ENCODE measurements at regions not wholly inside any gene's neighbourhood (a gene's known extent, or its start where the extent isn't known, plus 50 kb on each side); places are given as distances from the start of the nearest gene placed in this dataset.
"Not testable (repeated sequence)": the region's sequence is repeated elsewhere in the genome, so short reads cannot be mapped to it uniquely, and the experiment has no call there.

DNA sequence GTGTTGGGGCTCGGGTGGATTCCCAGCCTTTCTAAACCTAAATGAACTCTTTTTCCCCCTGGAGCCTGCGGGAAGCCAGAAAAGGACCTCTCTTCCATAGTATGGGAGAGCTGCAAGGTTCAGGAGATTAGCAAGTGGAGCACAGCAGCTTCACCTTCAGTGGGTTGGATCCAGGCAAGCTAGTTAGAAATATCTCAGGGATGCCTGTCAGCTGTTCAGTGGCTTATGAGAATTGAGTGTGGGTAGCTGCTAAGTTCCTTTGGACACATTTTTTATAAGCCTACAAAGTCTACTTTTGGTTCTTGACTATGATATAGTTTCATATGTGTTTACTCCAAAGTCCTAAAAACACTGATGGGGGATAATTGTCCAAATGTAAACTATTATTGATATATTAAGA, 642.1 kb downstream of the EPM2A start:
- no peak for DNase-seq

GRCh38 chr6:145096846-145097245, 638.5 kb downstream of the EPM2A start:
- DNase-seq, result no peak

- DNase-seq, result not testable (repeated sequence)
Observed at GRCh38 chr6:145098127-145098526, 637.2 kb downstream of the EPM2A start.

DNA sequence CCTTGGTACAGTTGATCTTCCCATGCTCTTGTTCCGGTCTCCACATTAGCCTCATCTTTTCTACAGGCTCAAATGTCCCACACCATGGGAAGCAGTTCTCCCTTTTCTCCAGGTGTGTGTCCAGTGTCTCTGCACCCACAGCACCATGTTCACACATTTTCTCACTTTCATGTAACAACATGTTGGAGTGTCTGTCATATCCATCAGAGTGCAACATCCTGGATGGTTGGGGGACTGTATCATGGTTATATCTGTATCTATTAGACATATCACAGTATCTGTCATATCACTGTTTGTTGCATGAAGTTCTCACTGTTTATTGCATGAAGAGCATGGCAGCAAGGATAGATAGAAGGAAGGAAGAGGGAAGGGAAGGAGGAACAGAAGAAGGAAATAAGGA, 635.6 kb downstream of the EPM2A start:
- DNase-seq, result no peak

DNA sequence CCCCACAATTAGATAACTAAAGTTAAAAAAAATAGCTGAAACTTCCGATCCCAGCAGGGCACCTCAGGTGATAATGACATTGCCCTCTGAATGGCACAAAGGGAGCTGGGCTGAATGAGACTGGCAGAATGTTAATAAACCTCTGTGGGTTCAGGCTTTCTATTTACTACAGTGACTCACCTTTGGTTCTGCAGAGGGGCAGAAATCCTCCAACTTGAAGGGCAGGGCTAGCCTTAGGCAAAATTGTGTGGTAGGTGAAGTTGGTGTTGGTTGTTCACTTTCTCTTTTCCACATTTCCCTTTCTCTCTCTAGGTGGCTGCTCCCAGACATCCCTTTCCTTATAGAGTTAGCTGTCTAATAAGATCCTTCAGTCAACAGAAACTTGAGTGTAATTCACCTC, 625.2 kb downstream of the EPM2A start:
- DNase-seq, result no peak

DNA sequence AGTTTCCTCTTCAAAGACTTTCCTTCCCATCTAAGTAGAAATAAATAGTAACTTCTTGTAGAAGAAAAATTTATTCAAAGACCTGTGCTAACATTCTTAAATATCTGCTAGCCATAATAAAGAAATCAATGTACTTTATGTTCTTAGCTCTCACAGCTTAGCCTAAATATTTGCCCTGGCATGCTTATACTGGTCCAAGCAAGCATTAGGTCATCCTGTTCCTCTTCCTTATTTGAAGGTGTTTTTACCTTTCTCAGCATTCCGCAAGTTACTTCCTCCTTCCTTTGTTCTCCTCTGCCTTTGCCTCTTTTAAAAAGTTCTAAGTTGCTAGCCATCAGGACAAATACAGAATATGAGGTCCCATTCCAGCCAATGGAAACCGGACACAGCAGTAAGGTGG, 623.9 kb downstream of the EPM2A start:
- DNase-seq, result not testable (repeated sequence)

GRCh38 chr6:145112711-145113148, 622.6 kb downstream of the EPM2A start:
- no peak for DNase-seq

DNA sequence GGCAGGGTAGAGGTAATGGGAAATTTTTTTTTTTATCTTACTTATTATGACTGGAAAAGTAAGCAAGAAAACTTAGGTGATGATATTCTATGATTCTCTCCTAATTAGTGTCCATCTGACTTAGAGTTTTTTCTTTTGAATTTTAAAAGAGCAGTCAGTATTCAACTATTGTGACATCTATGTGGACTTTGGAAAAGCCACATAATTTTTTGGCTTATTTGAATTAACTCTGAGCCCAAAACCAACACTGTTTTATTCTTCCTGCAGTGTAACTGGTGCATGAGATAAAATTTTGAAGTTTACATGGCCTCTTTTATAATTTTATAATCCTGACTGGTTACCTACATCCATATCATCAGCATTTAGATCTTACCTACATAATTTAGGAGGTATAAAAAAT, 619.7 kb downstream of the EPM2A start:
- no peak for DNase-seq

- DNase-seq, result no peak
Observed at GRCh38 chr6:145116591-145117178, 618.6 kb downstream of the EPM2A start.

DNA sequence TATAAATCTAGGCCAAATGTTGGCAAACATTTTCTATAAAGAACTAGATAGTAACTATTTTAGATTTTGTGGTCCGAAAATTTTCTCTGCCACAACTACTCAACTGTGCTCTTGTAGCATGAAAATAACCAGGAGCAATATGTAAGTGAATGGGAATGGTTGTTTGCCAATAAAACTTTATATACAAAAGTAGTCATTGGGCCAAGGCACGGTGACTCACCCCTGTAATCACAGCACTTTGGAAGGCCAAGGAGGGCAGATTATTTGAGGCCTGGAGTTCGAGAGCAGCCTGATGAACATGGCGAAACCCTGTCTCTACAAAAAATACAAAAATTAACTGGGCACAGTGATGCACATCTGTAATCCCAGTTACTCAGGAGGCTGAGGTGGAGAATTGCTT, 617.1 kb downstream of the EPM2A start:
- no peak for DNase-seq

GRCh38 chr6:145119081-145119480, 616.2 kb downstream of the EPM2A start:
- DNase-seq, result no peak

GRCh38 chr6:145132709-145133108, 602.6 kb downstream of the EPM2A start:
- no peak for DNase-seq

DNA sequence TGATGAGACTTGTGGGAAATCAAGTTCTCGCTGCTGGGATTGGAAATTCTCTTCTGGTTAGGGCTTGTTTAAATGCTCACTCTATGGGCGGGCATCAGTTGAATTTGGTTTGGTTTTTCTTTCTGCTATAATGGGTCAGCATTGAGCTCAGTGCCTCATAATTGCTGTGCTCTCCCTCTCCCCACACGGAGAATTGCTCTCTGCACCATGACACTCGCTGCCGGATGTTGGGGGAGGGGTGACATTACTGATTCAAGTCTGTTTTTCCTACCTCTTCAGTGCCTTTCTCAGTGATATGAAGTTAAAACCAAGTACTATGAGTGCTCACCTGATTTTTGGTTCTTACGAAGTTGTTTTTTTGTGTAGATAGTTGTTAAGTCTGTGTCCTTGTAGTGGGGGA, 599.6 kb downstream of the EPM2A start:
- no peak for DNase-seq

- no peak for DNase-seq
Observed at GRCh38 chr6:145137425-145137824, 597.9 kb downstream of the EPM2A start.

DNA sequence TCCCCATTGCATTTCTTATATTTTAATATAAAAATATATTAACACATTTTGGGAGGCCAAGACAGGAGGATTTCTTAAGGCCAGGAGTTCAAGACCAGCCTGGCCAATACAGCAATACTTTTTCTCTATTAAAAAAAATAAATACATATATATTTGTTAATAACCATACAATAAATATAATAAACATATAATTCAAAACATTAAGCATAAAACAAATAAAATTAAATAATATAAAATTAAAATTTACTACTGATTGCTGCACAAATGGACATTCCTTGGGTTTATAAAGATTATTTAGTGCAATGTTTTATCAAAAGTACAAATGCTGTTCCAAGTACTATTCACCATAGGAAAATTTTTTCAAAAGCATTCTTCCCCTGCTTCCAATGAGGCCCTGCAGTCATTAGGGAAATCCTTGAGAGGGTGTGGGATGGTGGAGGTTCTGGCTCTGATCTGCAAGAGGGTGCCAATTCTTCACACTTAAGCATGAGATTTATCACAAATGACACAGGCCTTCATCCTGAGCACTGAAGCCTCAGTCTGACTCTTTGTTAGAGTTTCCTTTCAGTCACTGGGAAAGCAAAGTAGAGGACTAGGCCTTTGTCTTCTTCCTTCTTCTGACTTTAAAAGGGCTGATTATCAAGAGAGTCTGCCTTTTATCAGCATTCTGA, 596.7 kb downstream of the EPM2A start:
- no peak for DNase-seq

- DNase-seq, result no peak
Observed at GRCh38 chr6:145139140-145139850, 596.0 kb downstream of the EPM2A start.

- DNase-seq, result no peak
Observed at GRCh38 chr6:145139895-145140294, 595.4 kb downstream of the EPM2A start.

DNA sequence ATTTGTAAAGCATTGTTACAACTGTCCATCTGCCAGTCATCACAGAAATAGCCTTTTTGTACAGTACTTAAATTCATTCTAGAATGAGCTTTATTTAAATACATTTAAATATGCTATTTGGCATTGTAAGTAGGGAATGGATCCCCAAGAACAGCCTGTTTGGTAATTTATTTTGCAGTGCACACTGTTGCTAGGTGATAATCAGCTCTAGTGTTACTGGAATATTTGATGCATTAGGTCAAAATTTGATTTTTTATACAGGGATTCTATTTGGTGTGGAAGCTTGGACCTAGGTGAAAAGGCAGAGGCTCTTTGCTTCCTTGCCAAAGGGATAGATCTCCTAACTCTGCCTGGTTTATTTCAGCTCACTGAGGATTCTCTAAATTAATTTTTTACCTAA, 593.7 kb downstream of the EPM2A start:
- DNase-seq, result no peak

GRCh38 chr6:145142958-145143357, 592.4 kb downstream of the EPM2A start:
- no peak for DNase-seq

DNA sequence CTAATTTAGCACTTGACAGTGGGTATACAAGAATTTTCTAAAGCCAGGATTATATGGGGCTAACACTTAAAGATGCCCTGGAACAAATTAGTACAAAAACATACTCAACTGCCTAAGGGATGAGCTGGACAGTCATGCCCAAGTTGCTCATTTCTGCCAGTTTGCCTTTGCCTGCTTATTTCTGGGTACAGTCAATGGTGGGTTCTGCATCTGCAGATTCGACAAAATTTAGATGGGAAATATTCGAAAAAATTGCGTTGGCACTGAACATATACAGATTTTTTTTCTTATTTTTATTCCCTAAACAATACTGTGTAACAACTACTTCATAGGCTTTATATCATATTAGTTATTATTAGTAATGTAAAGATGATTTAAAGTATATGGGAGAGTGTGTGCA, 591.9 kb downstream of the EPM2A start:
- no peak for DNase-seq

GRCh38 chr6:145147559-145147958, 587.8 kb downstream of the EPM2A start:
- no peak for DNase-seq

- peak; percentile 5 for DNase-seq
Observed at GRCh38 chr6:145147981-145148749, 587.2 kb downstream of the EPM2A start.

DNA sequence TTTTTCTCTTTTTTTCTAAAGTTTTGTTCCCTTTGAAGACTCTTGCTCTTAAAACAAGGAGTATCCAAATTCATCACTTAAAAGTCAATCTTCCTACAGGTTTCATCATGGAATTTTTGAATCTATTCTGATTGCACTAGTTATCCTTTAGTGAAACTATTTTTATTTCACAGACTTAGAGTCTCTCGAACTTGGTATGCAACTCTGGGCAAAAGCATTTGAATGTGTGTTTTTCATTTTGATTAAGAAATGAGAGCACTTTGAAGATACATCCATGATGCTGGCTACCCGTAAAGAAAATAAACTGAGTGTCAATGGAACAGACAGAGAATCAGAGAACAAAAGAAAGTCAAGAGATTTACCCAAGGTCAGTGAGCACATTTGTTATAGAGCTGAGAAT, 586.5 kb downstream of the EPM2A start:
- no peak for DNase-seq

DNA sequence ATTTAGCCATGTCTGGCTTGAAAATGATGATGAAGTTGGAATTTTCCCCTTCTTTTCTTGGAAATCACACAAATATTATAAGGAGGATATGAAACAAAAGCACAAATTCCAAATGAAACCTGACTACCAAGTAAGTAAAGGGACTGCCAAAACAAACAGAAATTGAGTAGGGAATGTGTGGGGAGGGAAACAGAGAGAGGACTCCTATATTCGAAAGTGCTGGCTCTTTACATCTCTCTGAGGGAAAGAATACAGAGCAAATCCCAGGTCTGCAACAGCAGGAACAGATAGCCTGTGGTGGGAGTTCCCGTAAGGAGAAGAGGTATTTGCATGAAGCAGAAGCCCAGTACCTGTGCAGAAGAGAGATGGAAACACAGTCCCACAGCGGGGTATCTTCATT, 583.7 kb downstream of the EPM2A start:
- no peak for DNase-seq
